CD4-positive, alpha-beta T cell treated with Interleukin-17A for 1 hour (primary cell): ENCODE measurements at regions not wholly inside any gene's neighbourhood (a gene's known extent, or its start where the extent isn't known, plus 50 kb on each side); places are given as distances from the start of the nearest gene placed in this dataset.
A peak's percentile ranks its signal among the peaks of the same experiment; 100 is the strongest.

Source experiments
- DNase-seq: peaks from one replicate; pipeline ENCODE4 v3.0.0-alpha.2; 2020

DNA sequence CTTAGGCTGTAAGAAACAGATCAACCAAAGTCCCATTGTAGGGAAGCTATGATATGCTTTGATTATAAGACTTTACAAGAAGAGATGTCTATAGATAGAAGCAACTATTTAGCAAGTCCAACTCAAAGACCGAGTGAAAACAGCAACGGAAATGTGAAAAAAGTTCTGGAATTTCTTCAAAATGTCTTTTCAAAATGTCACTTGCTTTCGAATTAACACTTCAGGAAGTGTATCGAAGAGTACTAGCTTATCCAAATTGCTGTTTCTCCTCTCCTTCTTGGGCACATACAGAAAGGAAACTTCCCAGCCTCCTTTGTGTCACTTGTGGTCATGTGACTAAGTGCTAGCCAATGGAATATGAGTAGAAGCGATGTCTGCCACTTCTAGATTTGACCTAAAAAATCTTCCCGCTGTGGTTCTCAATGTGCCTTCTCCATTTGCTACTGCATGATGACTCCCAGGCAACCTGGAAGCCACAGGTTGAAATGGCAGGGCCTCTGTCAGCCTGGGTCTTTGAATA is 89.9 kb downstream of the TSEN15 start:
- no peak for DNase-seq

DNA sequence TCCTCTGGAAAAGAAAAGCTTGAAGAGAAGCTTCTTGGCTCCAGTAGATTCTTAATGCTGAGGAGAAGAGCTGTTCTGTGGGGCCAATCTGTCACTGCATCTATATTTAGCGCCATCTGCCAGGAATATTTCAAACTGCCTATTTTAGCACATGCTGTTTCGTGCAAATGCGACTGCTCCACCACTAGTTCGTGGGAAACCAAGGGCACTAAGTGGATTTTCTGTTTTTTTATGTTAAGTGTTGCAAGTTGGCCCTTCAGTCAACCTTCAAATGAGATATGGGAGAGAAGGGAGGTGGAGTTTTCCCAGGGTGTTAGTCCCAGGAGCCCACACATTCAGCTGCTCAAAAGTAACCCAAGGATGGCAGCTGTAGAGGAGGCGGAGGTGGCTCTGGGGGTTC is 91.9 kb downstream of the TSEN15 start:
- no peak for DNase-seq

DNA sequence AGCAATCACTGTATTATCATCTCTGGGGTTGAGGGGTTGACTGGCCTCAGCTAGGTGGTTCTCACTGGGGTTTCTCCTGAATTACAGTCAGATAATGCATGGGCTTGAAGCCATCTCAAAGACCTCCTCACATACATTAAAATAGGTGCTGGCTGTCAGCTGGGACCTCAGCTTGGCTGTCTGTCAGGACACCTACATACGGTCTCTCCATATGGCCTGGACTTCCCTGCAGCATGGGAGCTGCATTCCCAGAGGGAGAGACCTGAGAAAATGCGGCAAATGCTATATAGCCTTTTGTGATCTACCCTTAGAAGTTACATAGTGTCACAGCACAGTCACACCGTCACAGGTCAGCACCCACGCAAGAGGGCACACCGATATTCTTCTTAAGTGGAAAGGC is 93.6 kb downstream of the TSEN15 start:
- DNase-seq, result no peak

DNA sequence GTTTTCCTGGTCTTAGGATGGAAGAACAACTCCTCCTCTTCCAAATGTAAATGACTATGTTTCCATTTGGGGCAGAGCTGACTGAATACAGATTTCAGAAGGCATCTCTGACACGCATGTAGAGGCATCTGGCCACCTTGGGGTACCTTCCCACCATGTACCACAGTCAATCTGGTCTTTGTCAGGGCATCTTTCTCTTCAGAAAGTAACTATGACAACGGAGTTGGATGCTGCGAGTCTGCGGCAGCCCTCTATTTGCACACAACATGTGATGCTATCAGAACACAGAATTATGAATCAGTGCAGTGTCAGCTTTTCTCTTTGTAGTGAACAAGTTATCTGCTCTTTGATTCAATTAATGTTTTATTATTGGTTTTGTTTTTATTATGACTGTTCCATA is 94.7 kb downstream of the TSEN15 start:
- DNase-seq, result no peak

DNA sequence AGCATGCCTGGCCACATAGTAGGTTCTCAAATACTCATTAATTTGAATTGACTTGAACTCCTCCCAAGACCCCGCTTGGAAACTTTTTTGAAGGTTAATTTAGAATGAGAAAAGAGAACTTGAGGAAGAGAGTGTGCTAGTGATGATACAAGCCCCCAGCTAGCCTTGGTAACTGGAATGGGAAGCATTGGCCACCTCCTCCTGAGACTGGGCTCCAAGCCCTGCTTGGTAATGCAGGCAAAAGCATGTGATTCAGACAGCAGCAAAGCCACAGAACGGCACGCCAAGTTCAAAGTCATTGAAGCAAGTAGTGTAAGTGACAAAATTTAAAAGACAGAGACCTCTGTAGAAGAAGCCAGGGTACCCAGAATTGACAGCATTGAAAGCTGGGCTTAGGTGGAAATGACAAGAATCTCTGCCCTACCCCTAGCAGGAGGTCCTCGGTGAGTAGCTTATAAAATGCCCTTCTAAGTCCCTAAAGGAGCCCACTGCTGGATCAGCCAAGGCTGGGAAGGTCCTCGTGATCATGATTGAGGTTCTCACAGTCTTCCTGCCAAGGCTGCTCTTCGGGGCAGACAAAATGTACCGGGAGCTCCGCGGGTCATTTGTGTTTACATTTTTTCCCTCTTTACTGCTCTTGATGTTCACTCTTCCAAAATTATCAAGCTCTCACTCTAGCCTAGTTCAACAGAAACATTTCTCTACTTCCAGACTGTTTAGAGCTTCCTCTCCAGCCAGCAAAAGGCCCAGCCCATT is 99.4 kb downstream of the TSEN15 start:
- DNase-seq, result no peak

DNA sequence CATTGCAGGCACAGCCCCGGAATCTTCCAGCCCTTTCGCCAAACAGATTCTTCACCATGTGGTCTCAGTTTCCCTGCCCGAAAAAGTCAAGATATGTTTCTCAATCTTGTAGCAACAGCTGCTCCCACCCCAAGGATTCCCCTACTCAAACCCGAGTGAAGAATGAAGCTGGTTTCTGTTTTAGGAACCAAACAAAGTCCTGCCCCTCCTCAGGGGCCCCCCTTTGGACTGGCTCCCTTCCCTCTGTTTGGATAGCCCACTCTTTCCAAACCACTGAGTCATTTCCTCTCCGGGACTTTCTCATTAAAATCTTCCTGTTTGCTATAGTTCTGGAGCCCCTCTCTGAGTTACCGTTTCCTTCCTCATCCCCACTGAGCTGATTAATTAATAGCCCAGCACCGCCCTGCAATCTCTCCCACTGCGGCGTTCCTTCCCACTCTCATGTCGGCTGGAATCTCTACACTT is 100.9 kb downstream of the TSEN15 start:
- no peak for DNase-seq

DNA sequence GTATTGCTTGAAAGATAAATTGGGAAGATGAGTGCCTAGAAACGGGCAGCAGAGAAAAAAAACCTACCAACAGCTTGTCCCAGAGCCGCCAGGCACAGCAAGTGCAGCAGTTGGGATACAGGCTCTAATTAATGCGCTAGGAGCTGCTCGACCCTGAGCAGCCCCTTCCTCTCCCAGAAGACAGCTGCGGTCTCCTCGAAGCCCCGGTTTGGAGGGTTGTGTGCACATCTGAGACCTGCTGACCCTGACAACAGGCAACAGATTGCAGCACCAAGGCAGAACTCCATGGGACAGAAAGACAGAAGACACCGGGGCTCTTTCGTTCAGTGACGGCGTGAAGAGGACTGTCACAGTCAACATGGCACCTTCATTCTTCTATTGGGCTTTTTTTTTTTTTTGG is 101.4 kb downstream of the TSEN15 start:
- DNase-seq, result no peak

DNA sequence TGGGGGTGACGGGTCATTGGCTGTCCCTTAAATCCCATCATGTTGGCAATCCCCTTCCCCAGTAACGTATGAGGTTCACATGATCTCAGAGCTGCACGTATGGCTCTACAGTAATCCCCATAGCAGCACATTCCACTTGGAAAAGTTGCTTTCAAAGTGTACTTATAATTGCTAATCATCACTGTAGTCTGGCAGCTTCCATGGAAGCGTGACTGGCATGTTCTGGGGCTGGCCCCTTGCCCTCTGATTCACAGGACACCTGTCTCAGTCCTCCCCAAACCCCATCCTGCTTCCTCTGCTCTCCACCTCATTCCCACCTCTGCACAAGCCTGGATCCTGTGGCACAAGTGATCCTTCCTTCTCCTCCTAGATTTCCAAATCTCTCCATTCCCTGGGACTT is 102.2 kb downstream of the TSEN15 start:
- no peak for DNase-seq

DNA sequence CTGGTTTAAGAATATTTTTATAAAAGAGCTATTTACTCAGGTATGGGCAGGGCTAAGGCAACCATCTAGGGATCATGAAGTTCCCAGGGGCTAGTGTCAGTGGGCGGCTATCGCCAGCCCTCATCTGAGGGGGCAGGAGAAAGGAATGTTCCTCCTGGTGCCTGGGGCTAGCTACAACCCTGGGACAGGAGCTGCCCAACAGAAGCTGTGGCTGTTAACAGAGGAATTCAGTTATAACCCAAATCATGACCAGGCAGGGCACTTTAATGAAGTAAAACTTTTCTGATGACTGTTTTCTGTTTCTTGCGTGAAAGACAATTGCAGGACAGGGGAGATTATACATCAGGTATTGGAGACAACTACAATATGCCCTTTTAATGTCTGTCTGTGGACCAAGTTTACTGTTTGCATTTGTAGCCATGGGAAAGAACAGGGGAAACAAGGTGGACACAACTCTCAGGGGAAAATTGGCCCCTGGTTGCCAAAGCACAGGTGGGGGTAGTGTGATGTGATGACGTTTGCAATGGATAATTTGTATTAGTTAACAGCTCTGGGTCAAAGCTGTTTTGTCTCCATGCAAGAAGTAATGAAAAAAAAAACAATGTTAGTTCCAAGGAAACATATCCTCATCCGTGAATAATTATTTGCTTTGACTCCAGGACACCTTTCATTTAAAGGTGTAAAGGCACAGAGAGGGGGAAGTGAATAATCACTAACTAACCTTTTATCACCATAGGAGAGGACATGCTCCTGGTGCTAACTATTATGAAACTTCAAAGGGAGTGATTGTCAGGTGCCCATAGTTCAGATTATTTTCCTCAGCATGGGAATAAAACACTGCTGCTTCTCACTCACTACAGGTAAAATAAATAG is 105.2 kb downstream of the TSEN15 start:
- no peak for DNase-seq

DNA sequence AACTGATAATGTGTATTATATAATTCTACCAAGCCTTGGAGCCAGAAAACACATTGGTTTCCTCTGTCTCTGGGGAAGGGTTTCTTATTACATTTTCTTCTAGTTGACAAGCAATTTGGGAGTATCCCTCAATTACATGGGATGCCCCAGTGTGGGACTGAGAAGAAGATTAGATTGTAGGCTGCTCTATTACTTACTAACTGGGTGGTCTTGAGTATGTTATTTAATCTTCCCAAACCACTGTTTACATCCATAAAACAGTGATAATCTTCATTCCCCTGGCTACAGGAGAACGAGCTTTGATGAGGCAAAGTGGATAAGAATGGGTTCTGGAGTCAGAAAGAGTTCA is 105.8 kb downstream of the TSEN15 start:
- DNase-seq, result no peak

DNA sequence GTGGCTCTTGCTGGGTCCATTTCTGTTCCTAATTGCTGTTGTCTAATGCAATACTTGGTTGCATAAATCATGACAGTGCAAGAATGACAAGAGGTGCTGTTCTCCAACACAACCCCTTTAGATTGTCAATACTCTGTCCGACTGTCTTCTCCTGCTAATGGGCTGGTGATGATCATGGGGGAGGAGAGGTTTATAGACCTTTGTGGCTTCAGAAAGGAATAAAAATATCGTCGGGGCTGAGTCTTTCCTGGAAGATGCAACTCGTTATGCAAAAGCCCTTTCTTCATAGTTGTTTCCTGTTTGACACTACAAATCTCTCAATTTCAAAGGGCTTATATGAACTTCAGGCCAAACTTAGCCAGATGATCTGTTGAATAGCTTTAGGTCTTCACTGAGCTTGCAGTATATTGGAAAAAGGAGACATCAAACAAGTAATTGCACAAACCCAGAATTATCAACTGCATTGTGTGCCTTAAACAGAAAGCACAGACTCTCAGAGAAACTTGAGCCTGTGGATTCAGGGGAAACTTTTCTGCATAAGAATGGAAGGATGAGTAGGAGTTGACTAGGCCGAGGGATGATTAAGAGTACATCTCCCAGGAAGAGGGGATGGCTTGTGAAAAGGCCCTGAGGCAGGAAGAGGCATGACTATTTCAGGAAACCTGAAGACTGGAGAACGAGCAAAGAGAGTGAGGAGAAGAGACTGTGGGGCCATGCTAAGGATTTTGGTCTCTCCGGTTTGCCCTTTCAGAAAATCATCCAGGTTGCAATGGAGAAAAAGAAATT is 107.6 kb downstream of the TSEN15 start:
- no peak for DNase-seq

DNA sequence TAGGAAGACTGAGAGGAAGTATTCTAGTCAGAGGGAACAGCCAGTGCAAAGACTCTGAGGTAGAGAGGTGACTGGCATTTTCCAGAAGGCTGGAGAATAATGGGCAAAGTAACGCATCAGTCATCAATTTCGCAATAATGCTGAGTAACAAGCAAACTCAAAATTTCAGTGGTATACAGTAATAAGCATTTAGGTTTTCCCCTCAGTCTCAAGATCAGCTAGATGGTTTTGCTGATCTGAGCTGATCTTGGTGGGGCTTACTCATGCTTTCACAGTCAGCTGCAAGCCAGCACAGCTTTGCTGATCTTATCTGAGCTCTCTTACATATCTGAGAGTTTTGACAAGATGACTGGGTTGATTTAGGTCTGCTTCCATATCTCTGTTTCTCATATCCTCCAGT is 108.7 kb downstream of the TSEN15 start:
- peak; percentile 5 for DNase-seq

DNA sequence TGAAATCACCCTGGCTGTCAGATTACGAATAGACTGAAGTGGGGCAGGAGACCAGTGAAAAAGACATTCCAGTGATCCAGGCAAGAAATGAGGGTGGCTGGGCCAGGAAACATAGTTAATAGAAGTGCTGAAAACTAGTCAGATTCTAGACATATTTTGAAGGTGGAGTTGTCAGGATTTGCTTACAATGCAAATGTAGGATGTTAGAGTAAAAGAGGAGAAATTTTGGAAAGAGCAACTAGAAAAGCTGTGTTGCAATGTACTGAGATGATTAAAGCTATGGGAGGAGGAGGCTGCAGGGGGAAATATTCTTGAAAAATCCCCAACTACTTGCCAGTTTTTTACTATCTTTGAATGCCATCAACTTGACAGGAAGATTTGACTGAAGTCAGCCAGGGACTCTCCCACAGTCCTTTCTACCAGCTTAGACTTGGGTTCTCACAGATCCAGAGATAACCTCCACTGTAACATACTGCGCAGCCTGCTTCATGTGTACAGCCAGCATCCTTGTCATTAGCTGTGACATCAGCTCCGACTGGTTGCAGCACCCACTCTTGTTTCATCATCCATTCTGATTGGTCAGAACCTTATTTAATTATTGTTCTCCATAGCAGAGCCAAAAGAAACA is 109.7 kb downstream of the TSEN15 start:
- DNase-seq, result peak; percentile 15

DNA sequence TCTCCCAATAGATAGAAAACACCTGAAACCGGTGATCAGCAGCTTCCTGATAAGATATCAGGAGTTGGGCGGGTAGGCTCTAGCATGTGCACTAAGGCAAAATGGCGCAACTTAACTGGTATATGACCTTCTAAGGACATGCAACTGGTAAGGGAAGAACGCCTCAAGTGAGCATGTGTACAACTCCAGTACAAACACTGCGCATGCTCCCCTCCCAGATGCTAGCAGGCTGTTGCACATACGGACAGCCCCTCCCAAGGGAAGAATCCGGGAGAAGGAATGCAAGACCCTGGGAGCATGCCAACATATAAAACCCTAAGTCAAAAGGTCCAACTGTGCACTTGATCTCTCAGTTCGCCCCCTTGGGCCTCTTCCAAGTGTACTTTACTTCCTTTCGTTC is 110.8 kb downstream of the TSEN15 start:
- DNase-seq, result no peak

DNA sequence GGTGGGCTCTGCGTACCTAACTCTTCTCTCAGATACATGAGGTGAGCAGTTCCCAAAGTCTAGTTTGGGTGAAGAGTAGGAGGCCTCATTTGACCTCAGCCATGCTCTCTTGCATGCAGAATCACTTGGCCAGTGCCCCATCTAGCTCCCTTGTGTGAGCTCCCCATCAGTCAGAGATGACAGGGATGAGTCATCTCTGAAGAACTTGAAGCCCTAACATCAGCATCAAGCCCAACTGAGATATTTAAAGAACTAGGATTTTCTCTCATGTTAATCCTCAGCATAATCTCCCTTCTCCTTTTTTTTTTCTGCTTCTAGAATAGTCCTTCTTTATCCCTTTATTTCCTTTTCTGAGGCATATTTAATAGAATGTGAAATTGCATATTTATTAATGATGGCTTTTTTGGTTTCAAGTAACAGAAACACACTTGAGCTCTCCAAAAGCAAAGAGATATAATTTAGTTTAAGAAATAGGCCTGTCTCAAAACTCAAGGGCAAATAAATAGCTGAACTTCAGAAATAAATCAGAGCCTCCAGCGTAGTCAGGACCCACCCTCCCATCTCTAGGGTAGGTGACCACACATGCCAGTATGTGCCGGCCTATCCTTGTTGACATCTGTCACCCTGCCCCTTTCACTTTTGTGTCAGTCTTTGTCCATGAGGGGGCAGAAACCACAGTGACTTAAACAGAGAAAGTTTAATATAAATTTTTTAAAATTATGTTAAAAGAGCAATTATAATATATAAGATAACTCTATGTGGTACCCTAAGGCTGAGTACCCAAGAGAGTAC is 112.3 kb downstream of the TSEN15 start:
- no peak for DNase-seq

DNA sequence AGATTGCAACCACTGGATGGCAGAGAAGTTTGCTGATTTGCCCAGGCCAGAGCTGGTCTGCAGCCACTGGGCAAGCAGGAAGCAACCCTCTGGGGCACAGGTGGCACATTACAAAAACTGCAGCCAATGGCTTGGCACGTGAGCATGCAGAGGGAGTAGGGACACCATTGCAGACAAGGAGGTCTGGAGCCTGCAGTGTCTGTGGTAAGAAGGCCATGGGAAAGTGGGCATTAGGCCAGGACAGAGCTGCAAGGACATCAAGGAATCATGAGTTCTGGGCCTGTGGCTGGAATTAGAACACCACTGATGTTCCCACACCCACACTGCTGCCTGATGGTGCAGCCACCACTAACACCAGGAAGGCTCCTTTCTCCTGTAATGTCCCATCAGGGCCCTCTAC is 113.0 kb downstream of the TSEN15 start:
- no peak for DNase-seq

DNA sequence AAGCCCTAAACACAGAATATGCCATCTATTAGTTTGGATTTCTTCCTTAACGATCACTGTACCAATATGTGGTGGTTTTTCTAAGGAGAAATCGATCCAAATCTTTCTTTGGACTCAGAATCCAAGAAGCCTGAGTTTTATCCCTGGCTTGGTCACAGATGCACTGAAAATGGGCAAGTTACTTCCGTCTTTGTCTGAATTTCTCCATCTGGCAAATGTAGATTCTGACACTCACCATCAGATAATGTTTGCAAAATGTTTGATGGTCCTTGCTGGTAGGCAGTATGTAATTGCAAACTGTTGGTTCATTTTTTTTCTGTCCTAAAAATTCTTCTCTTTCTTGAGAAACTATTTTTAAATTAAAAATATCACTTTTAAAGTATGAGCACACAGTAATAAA is 115.0 kb downstream of the TSEN15 start:
- DNase-seq, result no peak

DNA sequence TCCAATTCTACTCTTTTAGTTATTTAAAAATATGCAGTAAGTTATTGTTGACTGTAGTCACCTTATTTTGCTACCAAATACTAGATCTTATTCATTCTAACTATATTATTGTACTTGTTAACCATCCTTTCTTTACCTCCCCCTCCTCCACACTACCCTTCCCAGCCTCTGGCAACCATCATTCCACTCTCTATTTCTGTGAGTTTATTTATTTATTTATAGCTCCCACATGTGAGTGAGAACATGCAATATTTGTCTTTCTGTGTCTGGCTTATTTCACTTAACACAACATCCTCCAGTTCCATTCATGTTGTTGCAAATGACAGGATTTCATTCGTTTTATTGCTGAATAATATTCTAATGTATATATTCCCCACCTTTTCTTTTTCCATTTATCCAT is 115.8 kb downstream of the TSEN15 start:
- DNase-seq, result no peak

DNA sequence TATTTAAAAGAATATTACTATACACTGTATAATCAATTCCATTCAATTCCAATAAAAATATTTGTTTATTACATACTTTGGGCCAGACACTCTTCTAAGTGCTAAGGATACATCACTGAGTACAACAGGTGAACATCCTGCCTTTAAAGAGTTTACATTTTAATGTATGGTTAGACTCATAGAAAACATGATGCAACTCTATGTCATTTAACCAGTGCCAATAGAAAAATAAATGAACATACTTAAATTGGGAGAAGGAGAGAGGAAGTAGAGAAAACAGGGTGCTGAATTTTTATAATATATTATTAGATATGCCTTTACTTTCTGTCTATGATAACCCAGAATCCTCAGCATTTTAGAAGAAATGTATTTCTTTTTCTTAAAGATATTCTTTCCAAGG is 119.2 kb downstream of the TSEN15 start:
- no peak for DNase-seq

DNA sequence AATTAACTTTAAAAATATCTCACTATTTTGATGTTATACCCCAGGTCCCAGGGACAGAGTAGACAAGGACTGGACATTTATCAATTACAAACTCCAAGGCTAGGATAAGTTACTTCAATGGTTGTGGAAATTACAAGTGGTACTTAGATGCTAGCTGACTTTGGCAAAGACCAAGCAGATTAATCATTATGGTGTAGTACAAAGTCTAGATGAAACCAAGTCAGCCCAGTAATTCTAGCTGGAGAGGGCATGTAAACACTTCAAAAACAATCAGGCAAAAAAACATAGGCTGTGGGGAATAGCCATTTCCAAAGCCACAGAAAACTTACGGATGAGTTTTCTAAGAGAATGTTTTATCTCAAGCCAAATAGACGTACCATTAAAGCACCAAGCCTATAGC is 124.5 kb downstream of the TSEN15 start:
- DNase-seq, result no peak

DNA sequence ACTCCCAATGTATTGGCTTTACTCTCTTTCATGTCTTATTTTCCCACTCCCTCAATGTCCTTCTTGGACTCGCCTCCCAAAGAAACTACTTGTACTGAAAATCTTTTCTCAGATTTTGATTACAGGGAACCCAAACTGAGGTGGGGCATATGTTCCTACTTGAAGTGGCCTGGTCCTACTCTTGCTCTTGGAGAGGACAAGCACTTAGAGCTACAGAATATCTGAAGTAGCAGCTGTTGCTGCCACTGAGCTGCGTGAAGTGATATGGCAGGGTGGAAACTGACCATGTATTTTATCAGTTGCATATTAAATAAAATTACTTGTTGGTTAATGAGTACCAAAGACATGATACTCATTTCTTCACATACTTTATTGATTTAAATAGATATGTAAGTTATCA is 129.5 kb downstream of the TSEN15 start:
- DNase-seq, result no peak

DNA sequence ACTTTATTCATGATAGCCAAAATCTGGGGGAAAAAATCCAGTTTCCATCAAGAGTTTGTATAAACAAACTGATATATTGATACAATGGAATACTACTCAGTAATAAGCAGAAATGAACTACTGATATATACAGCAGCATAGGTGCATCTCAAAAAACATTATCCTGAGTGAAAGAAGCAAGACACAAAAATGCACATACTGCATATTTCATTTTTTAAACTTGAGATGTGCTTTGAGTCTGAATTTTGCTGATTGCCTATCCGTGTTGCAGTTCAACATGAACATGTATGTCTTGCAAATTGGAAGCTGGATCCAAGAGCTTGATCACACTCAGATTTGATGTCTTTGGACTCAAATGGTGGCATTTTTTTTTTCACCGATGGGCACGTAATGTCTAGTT is 132.4 kb downstream of the TSEN15 start:
- no peak for DNase-seq
